M059J (cell line): ENCODE measurements at regions not wholly inside any gene's neighbourhood (a gene's known extent, or its start where the extent isn't known, plus 50 kb on each side); places are given as distances from the start of the nearest gene placed in this dataset.

Source experiments
- DNase-seq: peaks from one replicate; pipeline ENCODE4 v3.0.0-alpha.2; 2012; ENCODE audit warnings: low read depth

DNA sequence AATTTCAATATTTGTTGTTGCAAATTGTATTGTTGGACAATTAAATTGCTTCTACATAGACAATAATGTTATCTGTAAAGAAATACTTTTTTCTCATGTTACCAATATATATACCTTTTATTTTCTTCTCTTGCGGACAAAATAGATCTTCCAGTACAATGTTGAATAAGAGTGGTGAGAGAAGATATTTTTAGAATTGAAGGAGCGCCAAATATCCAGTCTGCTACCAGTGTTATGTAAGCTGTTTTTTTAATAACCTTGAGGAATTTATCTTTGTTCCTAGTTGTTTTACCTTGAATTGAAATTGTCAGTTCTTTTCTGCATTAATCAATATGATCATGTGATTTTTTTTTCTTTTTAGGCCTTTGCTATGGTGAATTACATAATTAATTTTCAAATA is 1702.5 kb upstream of the RAG2 start:
- no peak for DNase-seq

GRCh38 chr11:38296211-38296776 is 1698.3 kb upstream of the RAG2 start:
- DNase-seq = no peak

GRCh38 chr11:38282718-38283117 is 1684.7 kb upstream of the RAG2 start:
- DNase-seq = no peak

- DNase-seq = no peak
Observed at GRCh38 chr11:38278457-38279141, 1680.6 kb upstream of the RAG2 start.

DNA sequence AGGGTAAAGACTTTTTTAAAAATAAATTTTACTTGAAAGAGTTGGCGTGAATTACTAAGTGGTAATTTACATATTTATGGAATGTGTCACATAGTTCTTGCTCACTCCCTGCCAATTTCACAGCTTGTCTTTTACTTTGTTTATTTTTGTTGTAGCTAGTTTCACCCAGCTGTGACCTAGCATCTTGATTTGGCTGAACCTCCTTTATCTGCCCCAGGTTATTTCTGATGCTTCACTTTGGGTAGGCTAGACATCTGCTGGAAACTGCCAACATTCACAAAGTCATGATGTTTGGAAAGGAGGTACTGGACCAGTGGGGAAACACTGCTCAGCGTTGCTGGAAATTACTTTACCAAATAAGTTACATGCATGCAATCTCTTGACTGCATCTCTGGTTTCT is 1676.0 kb upstream of the RAG2 start:
- DNase-seq = peak; percentile 83

- DNase-seq = no peak
Observed at GRCh38 chr11:38272376-38272775, 1674.3 kb upstream of the RAG2 start.

GRCh38 chr11:38266691-38267090 is 1668.7 kb upstream of the RAG2 start:
- no peak for DNase-seq

DNA sequence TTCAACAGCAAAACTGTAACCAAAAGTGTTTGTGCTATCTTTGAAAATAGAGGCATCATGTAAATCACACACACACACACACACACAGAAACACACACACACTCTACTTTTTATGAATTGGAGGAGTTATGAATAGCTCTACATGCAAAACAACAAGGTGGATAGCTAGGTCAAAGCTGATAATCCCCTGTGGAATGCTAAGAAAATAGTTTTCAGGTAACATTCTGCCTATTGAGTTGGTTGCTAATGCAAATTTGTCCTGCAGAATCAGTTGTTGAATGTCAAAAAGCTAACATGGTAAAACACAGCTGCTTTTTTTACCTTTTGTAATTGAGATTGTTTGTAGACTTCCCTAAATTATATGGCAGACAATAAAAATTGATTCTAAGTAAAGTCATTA is 1658.4 kb upstream of the RAG2 start:
- no peak for DNase-seq

DNA sequence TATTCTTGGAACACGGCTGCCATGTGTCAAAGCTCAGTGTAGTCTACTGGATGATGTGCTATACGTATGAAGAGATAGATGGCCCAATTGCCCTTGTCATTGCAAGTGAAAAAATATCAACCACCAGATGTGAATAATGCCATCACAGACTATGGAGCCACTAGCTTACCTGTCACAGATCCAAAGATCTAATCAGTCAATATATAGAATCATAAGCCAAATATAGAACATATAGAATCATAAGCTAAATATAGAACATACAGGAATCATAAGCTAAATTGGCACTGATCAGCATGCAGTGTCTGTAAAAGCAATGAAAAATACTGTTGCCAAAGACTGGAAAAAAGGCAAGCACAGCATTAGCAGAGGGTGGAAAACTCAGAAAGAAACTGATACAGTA is 1656.9 kb upstream of the RAG2 start:
- DNase-seq = no peak

- DNase-seq = no peak
Observed at GRCh38 chr11:38252620-38253019, 1654.6 kb upstream of the RAG2 start.

- no peak for DNase-seq
Observed at GRCh38 chr11:38246451-38246850, 1648.4 kb upstream of the RAG2 start.

DNA sequence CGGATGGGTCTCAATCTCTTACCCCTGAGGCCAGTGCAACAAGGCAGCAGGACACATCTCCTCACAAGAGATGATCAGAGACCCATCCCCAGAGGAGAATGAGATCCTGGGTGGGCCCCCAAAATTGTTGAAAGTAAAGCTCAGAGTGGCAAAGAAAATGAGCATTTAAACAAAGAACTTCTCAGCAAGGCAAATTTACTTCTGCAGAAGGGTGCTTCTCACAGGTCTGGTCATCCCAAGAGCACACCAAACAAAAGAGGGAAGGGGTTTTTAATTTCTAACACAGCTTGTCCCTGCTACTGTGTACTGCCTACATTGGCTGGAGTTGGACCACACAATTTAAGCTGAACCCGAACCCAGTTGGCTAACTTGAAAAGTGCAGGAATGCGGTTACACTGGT is 1628.6 kb upstream of the RAG2 start:
- DNase-seq = peak; percentile 6

DNA sequence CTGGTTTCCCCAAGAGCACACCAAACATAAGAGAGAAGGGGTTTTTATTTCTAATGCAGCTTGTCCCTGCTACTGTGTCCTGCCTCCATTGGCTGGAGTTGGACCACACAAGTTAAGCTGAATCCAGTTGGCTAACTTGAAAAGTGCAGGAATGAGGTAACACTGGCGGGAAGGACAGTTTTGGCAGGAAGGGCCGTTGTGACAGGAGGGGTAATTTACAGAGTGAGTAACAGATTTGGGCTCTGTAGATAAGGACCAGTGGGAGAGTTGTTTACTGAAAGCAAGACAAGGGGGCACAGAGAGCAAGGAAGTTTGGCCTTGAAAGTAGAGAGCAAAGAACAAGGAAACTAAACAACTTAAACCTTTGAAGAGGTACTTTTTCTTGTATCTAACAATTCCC is 1623.3 kb upstream of the RAG2 start:
- no peak for DNase-seq

DNA sequence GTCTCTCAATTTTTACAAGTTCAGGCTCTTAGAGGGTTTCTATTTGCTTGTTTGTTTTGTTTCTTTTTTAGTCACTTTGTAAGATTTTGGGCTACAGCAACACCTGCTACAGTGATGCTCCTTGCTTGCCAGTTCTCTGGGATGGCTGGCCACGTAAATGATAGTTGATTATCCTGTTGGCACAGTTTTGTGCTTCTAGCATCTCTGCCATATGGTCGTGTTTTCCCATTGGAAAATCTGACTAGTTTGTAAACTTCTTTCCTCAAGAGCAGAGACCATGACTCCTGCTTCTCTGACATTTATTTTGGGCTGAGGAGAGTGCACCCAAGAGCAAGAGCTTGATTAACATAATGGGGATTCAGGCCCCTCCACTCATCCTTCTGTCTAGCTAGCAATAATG is 1621.6 kb upstream of the RAG2 start:
- DNase-seq = no peak

DNA sequence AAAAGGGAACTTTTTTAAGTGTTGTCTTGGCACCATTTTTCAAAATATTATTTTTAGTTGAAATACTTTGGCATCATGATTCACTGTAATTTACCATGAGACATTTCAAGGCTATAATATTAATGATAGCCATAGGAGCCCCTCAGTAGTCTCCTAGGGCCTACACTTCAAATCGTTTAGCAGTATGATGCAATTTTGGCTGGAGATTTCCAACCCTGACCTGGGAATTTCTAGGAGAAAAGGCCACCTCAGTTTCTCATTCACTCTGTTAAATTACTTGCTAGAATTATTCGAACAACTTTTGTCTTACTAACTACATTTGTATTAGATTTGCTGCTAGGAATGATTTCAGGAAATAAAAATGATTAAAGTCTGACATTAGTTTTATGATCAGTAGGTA is 1610.9 kb upstream of the RAG2 start:
- DNase-seq = no peak

- DNase-seq = no peak
Observed at GRCh38 chr11:38206663-38207062, 1608.6 kb upstream of the RAG2 start.

DNA sequence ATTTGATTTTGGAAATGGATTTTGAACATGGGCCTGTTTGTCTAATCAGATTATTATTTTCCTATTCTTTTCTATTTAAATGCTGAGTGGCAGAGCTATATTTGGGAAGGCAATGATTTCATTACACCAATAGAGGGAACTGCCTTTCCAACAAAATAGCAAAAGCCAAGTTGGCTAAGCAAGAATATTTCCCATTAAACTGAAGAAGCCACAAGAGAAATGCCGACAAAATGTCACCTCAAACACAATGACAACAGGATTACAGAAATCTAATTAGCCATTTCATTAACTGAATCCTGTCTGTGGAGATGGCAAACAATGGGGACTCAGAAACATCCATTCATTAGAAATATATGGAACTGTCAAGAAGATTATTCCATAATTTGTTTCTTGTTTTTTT is 1593.1 kb upstream of the RAG2 start:
- DNase-seq = no peak

- DNase-seq = peak; percentile 12
Observed at GRCh38 chr11:38182126-38182866, 1584.3 kb upstream of the RAG2 start.

GRCh38 chr11:38176686-38177322 is 1578.8 kb upstream of the RAG2 start:
- no peak for DNase-seq

- no peak for DNase-seq
Observed at GRCh38 chr11:38173676-38174075, 1575.6 kb upstream of the RAG2 start.

GRCh38 chr11:38169286-38169685 is 1571.2 kb upstream of the RAG2 start:
- peak; percentile 78 for DNase-seq

DNA sequence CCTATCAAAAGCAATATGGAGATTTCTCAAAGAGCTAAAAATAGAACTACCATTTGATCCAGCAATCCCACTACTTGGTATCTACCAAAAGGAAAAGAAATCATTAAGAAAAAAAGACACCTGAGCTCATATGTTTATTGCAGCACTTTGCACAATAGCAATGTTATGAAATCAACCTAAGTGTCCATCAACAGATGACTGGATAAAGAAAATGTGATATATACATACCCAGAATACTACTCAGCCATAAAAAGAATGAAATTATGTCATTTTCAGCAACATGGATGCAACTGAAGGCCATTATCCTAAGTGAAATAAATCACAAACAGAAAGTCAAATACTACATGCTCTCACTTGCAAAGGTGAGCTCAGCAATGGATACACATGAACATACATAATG is 1565.5 kb upstream of the RAG2 start:
- no peak for DNase-seq

GRCh38 chr11:38160433-38160832 is 1562.4 kb upstream of the RAG2 start:
- DNase-seq = no peak
